ENCODE measurements at regions not wholly inside any gene's neighbourhood (a gene's known extent, or its start where the extent isn't known, plus 50 kb on each side); places are given as distances from the start of the nearest gene placed in this dataset.

- Histone ChIP-seq H3K4me3 (peak overlapping the region in 1 of 2 donors; percentile 11), H3K27me3 (no peaks in the 10 kb centered on the region), H3K4me1 (peaks cover 0 to 3% of the 10 kb centered on the region in 2 donors), H3K9me3 (no peaks in the 10 kb centered on the region), H3K27ac (no peak overlapping the region), H3K36me3 (no peaks in the 10 kb centered on the region)
- no peak for TF ChIP-seq POLR2A (IDR thresholded peaks at IDR 0.05)
- TF ChIP-seq CTCF (IDR thresholded peaks at IDR 0.05): no peak
- no peak for DNase-seq
- intact Hi-C loops (cut with DNase I; ENCODE audit: low total_unique reads): no loop called here
Measured at GRCh38 chr14:65170318-65170717, 68.0 kb upstream of the MAX start.

DNA sequence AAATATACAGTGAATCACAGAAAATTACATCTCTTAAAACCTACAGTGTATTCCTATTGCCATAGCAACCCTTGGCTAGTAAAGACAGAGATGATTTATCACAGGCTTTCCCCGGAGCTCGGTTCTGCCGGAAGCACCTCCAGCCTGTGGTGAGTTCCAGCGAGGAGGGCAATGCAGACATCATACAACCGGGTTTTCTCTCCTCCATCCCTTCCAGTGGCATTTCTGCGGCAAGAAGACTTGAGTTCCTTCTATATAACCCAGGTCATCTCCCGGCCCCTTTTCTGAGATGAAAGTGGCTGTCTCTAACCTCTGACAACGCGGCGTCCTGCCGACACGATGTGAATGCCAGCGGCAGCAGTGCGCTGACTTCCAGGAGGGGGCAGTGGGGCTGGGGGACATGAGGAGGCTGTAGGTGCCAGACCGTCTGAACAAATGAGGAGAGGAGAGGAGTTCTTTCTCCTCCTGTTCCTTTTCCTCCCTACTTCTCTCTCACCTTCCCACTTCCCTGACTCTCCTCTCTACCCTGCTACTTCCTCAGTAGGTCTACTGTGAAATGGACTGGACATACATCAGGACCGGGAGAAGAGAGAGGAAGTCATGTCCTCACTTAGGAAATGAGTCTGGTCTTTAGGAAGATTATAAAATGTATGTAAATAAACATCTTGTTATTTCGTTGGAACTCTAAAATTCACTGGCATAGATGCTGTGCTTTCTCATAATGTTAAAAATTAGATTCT, 68.6 kb upstream of the MAX start:
- Histone ChIP-seq H3K4me1 (peaks cover 0 to 3% of the 10 kb centered on the region in 2 donors), H3K36me3 (no peaks in the 10 kb centered on the region), H3K9me3 (no peaks in the 10 kb centered on the region), H3K4me3 (peak overlapping the region in 1 of 2 donors; percentile 11), H3K27ac (no peak overlapping the region), H3K27me3 (no peaks in the 10 kb centered on the region)
- TF ChIP-seq POLR2A (IDR thresholded peaks at IDR 0.05): no peak
- TF ChIP-seq CTCF (IDR thresholded peaks at IDR 0.05): no peak
- intact Hi-C loops (cut with DNase I; ENCODE audit: low total_unique reads): no loop called here
- no peak for DNase-seq

GRCh38 chr14:65173973-65174693, 71.8 kb upstream of the MAX start:
- peak; percentile 23 to 24 for DNase-seq
- intact Hi-C loops (cut with DNase I; ENCODE audit: low total_unique reads): no loop called here
- Histone ChIP-seq H3K4me3 (no peak overlapping the region), H3K36me3 (no peaks in the 10 kb centered on the region), H3K4me1 (peaks cover 0 to 3% of the 10 kb centered on the region in 2 donors), H3K9me3 (no peaks in the 10 kb centered on the region), H3K27me3 (no peaks in the 10 kb centered on the region), H3K27ac (no peak overlapping the region)
- TF ChIP-seq CTCF (IDR thresholded peaks at IDR 0.05) (no peak), POLR2A (IDR thresholded peaks at IDR 0.05) (no peak)

- intact Hi-C loops (cut with DNase I; ENCODE audit: low total_unique reads): no loop called here
- DNase-seq: no peak
Measured at GRCh38 chr14:65174783-65175182, 72.5 kb upstream of the MAX start.

More at GRCh38 chr14:65174783-65175182, 72.5 kb upstream of the MAX start:
- no peak for TF ChIP-seq POLR2A (IDR thresholded peaks at IDR 0.05)
- no peak for TF ChIP-seq CTCF (IDR thresholded peaks at IDR 0.05)
- H3K4me1 ChIP-seq: peaks cover 0 to 3% of the 10 kb centered on the region in 2 donors
- no peak overlapping the region for H3K4me3 ChIP-seq
- H3K9me3 ChIP-seq: no peaks in the 10 kb centered on the region
- H3K36me3 ChIP-seq: no peaks in the 10 kb centered on the region
- H3K27ac ChIP-seq: no peak overlapping the region
- no peaks in the 10 kb centered on the region for H3K27me3 ChIP-seq
